Body of pancreas (tissue), 4 donors: ENCODE measurements at regions not wholly inside any gene's neighbourhood (a gene's known extent, or its start where the extent isn't known, plus 50 kb on each side); places are given as distances from the start of the nearest gene placed in this dataset.

ENCODE experiments used
- POLR2A ChIP-seq, 3 donors: fragments of 450-650 bp; IDR thresholded peaks; one replicate each; pipeline ENCODE4 v1.6.1; 2016; ENCODE audit warnings: antibody characterized with exemption in 3 of 3, mild to moderate bottlenecking in 2 of 3
- TF ChIP-seq, protein P1 (sequence below), 7 experiments: fragments of 450-650 bp in 4 of 7; fragments of 200-600 bp in 3 of 7; sonication (generic) in 3 of 7; IDR thresholded peaks; one replicate each; pipeline ENCODE4 v1.5.1; 2016 to 2019; ENCODE audit warnings: antibody characterized with exemption in 7 of 7

DNA sequence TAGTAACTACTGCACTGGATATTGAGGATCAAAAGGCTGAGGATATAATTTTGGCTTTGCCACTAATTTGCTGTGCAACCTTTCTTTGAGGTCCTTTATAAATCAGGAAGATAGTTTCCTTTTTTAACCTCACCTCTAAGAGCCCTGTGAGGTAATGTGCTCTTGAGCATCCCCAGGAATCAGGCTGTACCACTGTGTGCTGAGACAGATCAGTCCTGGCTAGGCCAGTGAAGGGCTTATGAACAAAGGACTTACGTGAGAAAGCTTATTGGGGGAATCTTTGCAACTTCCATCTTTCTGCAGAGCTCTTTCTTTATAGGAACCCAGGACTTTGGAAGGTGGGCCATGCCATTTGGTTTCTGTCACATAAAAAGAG is 188.9 kb downstream of the SIPA1L2 start:
- TF ChIP-seq, protein P1, sequence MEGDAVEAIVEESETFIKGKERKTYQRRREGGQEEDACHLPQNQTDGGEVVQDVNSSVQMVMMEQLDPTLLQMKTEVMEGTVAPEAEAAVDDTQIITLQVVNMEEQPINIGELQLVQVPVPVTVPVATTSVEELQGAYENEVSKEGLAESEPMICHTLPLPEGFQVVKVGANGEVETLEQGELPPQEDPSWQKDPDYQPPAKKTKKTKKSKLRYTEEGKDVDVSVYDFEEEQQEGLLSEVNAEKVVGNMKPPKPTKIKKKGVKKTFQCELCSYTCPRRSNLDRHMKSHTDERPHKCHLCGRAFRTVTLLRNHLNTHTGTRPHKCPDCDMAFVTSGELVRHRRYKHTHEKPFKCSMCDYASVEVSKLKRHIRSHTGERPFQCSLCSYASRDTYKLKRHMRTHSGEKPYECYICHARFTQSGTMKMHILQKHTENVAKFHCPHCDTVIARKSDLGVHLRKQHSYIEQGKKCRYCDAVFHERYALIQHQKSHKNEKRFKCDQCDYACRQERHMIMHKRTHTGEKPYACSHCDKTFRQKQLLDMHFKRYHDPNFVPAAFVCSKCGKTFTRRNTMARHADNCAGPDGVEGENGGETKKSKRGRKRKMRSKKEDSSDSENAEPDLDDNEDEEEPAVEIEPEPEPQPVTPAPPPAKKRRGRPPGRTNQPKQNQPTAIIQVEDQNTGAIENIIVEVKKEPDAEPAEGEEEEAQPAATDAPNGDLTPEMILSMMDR (IDR thresholded peaks at IDR 0.05), result no peak
- no peak for TF ChIP-seq POLR2A (IDR thresholded peaks at IDR 0.05)
